HCT116 (cell line): ENCODE measurements at regions not wholly inside any gene's neighbourhood (a gene's known extent, or its start where the extent isn't known, plus 50 kb on each side); places are given as distances from the start of the nearest gene placed in this dataset.

ENCODE experiments used
- ATAC-seq: fragments of 200-7000 bp; cut with Tn5 transposase; 2 replicates; pipeline ENCODE4 v1.9.1; 2020; ENCODE audit warnings: mild to moderate bottlenecking, moderate library complexity
- BruUV-seq: library from RNA; stranded (reverse); fragments of 400-500 nt; replicated peaks from 2 replicates; lab custom pipeline; 2021; lab: Mats Ljungman, UMichigan
- CTCF ChIA-PET: fragments of 300-600 bp; sonication (Branson Sonifier 250); formaldehyde crosslinking; loops from one replicate; lab custom pipeline; 2021; ENCODE audit warnings: antibody characterized with exemption; lab: Charles Lee
- POLR2A ChIA-PET: fragments of 300-600, 350-600 bp; sonication (Branson Sonifier 250); formaldehyde crosslinking; loops from one replicate; lab custom pipeline; 2021; ENCODE audit warnings: antibody characterized with exemption; lab: Charles Lee
- RAD21 ChIA-PET, 2 experiments: fragments of 300-600 bp; sonication (Branson Sonifier 250); formaldehyde crosslinking; loops; one replicate each; lab custom pipeline; 2023; ENCODE audit warnings: low total read pairs in 2 of 2; ENCODE audit not compliant: uncharacterized antibody in 2 of 2, unreplicated experiment in 2 of 2, low non-redundant PET in 1 of 2; lab: Charles Lee
- DNase-seq: peaks from one replicate; pipeline ENCODE4 v3.0.0-alpha.2; 2010; ENCODE audit warnings: low read depth, low spot score
- H2AFZ ChIP-seq: fragments of 200-600 bp; shearing (Covaris generic), sonication (generic); 2 replicates; pipeline ENCODE4 v1.6.1; 2017; ENCODE audit warnings: low read depth, mixed run types, mixed read lengths, antibody characterized with exemption, low read length; ENCODE audit not compliant: poor library complexity, severe bottlenecking
- H3K27ac ChIP-seq: 2 replicates; pipeline ENCODE4 v1.5.1; 2012; ENCODE audit warnings: low read depth, low read length
- H3K27me3 ChIP-seq: fragments of 200-600 bp; sonication (generic); 2 replicates; pipeline ENCODE4 v1.6.1; 2016; ENCODE audit warnings: mixed run types, low read length, mixed read lengths; ENCODE audit not compliant: insufficient read depth
- H3K36me3 ChIP-seq, 2 experiments: fragments of 200-500 bp in 1 of 2; fragments of 200-600 bp in 1 of 2; sonication (Bioruptor generic) in 1 of 2; sonication (generic) in 1 of 2; 2 replicates each; pipeline versions ENCODE4 v1.5.1 to v1.6.1; 2014 to 2016; ENCODE audit warnings: low read length in 2 of 2, inconsistent platforms in 1 of 2, mixed read lengths in 1 of 2, mixed run types in 1 of 2; ENCODE audit not compliant: insufficient read depth in 2 of 2, control insufficient read depth in 1 of 2
- H3K4me1 ChIP-seq, 2 experiments: fragments of 200-600 bp in 1 of 2; sonication (generic) in 1 of 2; 2 replicates each; pipeline versions ENCODE4 v1.5.1 to v1.6.1; 2012 to 2017; ENCODE audit warnings: low read length in 2 of 2, inconsistent platforms in 1 of 2, mild to moderate bottlenecking in 1 of 2, mixed read lengths in 1 of 2, mixed run types in 1 of 2, moderate library complexity in 1 of 2; ENCODE audit not compliant: insufficient read depth in 2 of 2, control insufficient read depth in 1 of 2
- H3K4me2 ChIP-seq: fragments of 200-600 bp; sonication (generic); 2 replicates; pipeline ENCODE4 v1.6.1; 2017; ENCODE audit warnings: mixed run types, low read length, mixed read lengths
- H3K4me3 ChIP-seq, 2 experiments: fragments of 200-600 bp in 1 of 2; sonication (generic) in 1 of 2; replicated peaks in 1 of 2; 2 replicates each; pipeline ENCODE4 v1.5.1; 2011 to 2016; ENCODE audit warnings: low read length in 2 of 2, control low read depth in 1 of 2, low read depth in 1 of 2, mild to moderate bottlenecking in 1 of 2, mixed read lengths in 1 of 2, mixed run types in 1 of 2
- H3K79me2 ChIP-seq: fragments of 200-600 bp; sonication (generic); 2 replicates; pipeline ENCODE4 v1.6.1; 2017; ENCODE audit warnings: mild to moderate bottlenecking, mixed run types, low read length, moderate library complexity, mixed read lengths; ENCODE audit not compliant: insufficient read depth
- H3K9ac ChIP-seq: fragments of 200-600 bp; sonication (generic); 2 replicates; pipeline ENCODE4 v1.6.1; 2016; ENCODE audit warnings: low read length, mixed read lengths
- H3K9me2 ChIP-seq: fragments of 200-600 bp; sonication (generic), shearing (Covaris generic); 2 replicates; pipeline ENCODE4 v1.6.1; 2017; ENCODE audit warnings: mixed run types, mild to moderate bottlenecking, moderate library complexity; ENCODE audit not compliant: insufficient read depth
- H3K9me3 ChIP-seq, 2 experiments: fragments of 200-500 bp in 1 of 2; fragments of 200-600 bp in 1 of 2; sonication (Bioruptor generic) in 1 of 2; sonication (generic) in 1 of 2; 2 replicates each; pipeline ENCODE4 v1.6.1; 2014 to 2017; ENCODE audit warnings: low read length in 2 of 2, mixed read lengths in 2 of 2, inconsistent platforms in 1 of 2, low read depth in 1 of 2, mild to moderate bottlenecking in 1 of 2, mixed run types in 1 of 2, moderate library complexity in 1 of 2; ENCODE audit not compliant: control insufficient read depth in 1 of 2, insufficient read depth in 1 of 2
- H4K20me1 ChIP-seq: fragments of 200-600 bp; sonication (generic), shearing (Covaris generic); 2 replicates; pipeline ENCODE4 v1.6.1; 2017; ENCODE audit warnings: mixed run types, mild to moderate bottlenecking, moderate library complexity; ENCODE audit not compliant: insufficient read depth
- ATF3 ChIP-seq: IDR thresholded peaks from 2 replicates; pipeline ENCODE4 v1.6.1; 2012
- CEBPB ChIP-seq: IDR thresholded peaks from 2 replicates; pipeline ENCODE4 v1.6.1; 2012; ENCODE audit warnings: low read depth
- CTCF ChIP-seq, 3 experiments: fragments of 200-600 bp in 1 of 3; sonication (generic) in 1 of 3; IDR thresholded peaks in 2 of 3; conservative IDR thresholded peaks in 1 of 3; 2 replicates each; pipeline ENCODE4 v1.5.1; 2012 to 2017; ENCODE audit warnings: low read depth in 2 of 3, low read length in 2 of 3, antibody characterized with exemption in 1 of 3, borderline replicate concordance in 1 of 3, control low read depth in 1 of 3, mild to moderate bottlenecking in 1 of 3, mixed read lengths in 1 of 3, mixed run types in 1 of 3, moderate library complexity in 1 of 3; ENCODE audit not compliant: insufficient read depth in 1 of 3
- EGR1 ChIP-seq: IDR thresholded peaks from 2 replicates; pipeline ENCODE4 v1.6.1; 2012; ENCODE audit warnings: low read depth
- EZH2phosphoT487 ChIP-seq: fragments of 200-600 bp; IDR thresholded peaks from 2 replicates; pipeline ENCODE4 v1.6.1; 2018; ENCODE audit warnings: antibody characterized with exemption, borderline replicate concordance
- FOSL1 ChIP-seq: IDR thresholded peaks from 2 replicates; pipeline ENCODE4 v1.6.1; 2012; ENCODE audit warnings: low read depth
- JUND ChIP-seq: IDR thresholded peaks from 2 replicates; pipeline ENCODE4 v1.6.1; 2012
- MAX ChIP-seq: IDR thresholded peaks from 2 replicates; pipeline ENCODE4 v1.6.1; 2012
- POLR2AphosphoS5 ChIP-seq: IDR thresholded peaks from 2 replicates; pipeline ENCODE4 v1.6.1; 2011; ENCODE audit warnings: mild to moderate bottlenecking, low read depth, low read length, moderate library complexity
- RAD21 ChIP-seq: IDR thresholded peaks from 2 replicates; pipeline ENCODE4 v1.6.1; 2012; ENCODE audit warnings: low read depth, mild to moderate bottlenecking
- REST ChIP-seq: IDR thresholded peaks from 2 replicates; pipeline ENCODE4 v1.6.1; 2012; ENCODE audit warnings: low read depth
- SP1 ChIP-seq: IDR thresholded peaks from 2 replicates; pipeline ENCODE4 v1.6.1; 2012; ENCODE audit warnings: low read depth
- SRF ChIP-seq: IDR thresholded peaks from 2 replicates; pipeline ENCODE4 v1.6.1; 2012; ENCODE audit warnings: low read depth
- TCF7L2 ChIP-seq: IDR thresholded peaks from 2 replicates; pipeline ENCODE4 v1.7.0; 2011; ENCODE audit warnings: borderline replicate concordance, inconsistent platforms; ENCODE audit not compliant: insufficient read depth, insufficient read length; ENCODE audit errors: extremely low read depth
- YY1 ChIP-seq: IDR thresholded peaks from 2 replicates; pipeline ENCODE4 v1.6.1; 2011; ENCODE audit warnings: low read length, low read depth, moderate library complexity, mild to moderate bottlenecking; ENCODE audit not compliant: insufficient replicate concordance; ENCODE audit errors: extremely low read depth
- ZBTB33 ChIP-seq: IDR thresholded peaks from 2 replicates; pipeline ENCODE4 v1.6.1; 2011; ENCODE audit warnings: mild to moderate bottlenecking, low read length, moderate library complexity; ENCODE audit not compliant: insufficient replicate concordance; ENCODE audit errors: extremely low read depth
- ZFX ChIP-seq: fragments of 450-650 bp; IDR thresholded peaks from 2 replicates; pipeline ENCODE4 v1.6.1; 2017
- intact Hi-C: fragments of 100-400 bp; cut with micrococcal nuclease; formaldehyde crosslinking; loops from 2 replicates; pipeline ENCODE4 v1.10.0; 2022

GRCh38 chr1:2855206-2856065 lies 53.9 kb upstream of the TTC34 start:
- no peaks in the 10 kb centered on the region for H4K20me1 ChIP-seq
- POLR2A ChIA-PET, result no interaction called here
- TF ChIP-seq REST (no peak), ZBTB33 (no peak), RAD21 (no peak), ATF3 (no peak), FOSL1 (no peak), EZH2phosphoT487 (no peak), ZFX (no peak), CTCF (IDR thresholded peaks at IDR 0.05 in 2 of 3, conservative IDR thresholded peaks at IDR 0.05 in 1 of 3; ENCODE audit: borderline replicate concordance in 1 of 3, insufficient read depth in 1 of 3, low read depth in 2 of 3, low read length in 2 of 3) (no peak), JUND (no peak), MAX (no peak), YY1 (no peak), SP1 (no peak), TCF7L2 (no peak), POLR2AphosphoS5 (no peak), SRF (no peak), CEBPB (no peak), EGR1 (no peak)
- TF ChIP-seq, all 23 proteins: peak for 0
- DNase-seq, result no peak
- BruUV-seq, result no TSS peak
- ChIA-PET CTCF (no interaction called here), RAD21 (no interaction called here)
- Histone ChIP-seq H3K27me3 (0 out of 2 replicates have a peak, but pooled peaks cover 3% of the 10 kb centered on the region), H3K27ac (no peak overlapping the region), H3K79me2 (no peaks in the 10 kb centered on the region), H3K9me3 (no peaks in the 10 kb centered on the region), H3K4me2 (no peak overlapping the region), H3K9me2 (no peaks in the 10 kb centered on the region), H3K9ac (no peak overlapping the region), H3K36me3 (no peaks in the 10 kb centered on the region), H3K4me1 (no peaks in the 10 kb centered on the region), H2AFZ (no peak overlapping the region), H3K4me3 (no peak overlapping the region)
- no peak for ATAC-seq
- intact Hi-C loops, result no loop called here
